HEK293 (cell line): ENCODE measurements at regions not wholly inside any gene's neighbourhood (a gene's known extent, or its start where the extent isn't known, plus 50 kb on each side); places are given as distances from the start of the nearest gene placed in this dataset.

Source experiments
- KLF9 ChIP-seq: fragments of 450-650 bp; formaldehyde crosslinking; IDR thresholded peaks from 2 replicates; pipeline ENCODE4 v1.5.1; 2016; ENCODE audit warnings: missing biosample characterization, missing genetic modification characterization, low read depth
- TF ChIP-seq, protein P1 (sequence below): fragments of 450-650 bp; formaldehyde crosslinking; IDR thresholded peaks from 2 replicates; pipeline ENCODE4 v1.5.1; 2016; ENCODE audit warnings: missing biosample characterization, missing genetic modification characterization

DNA sequence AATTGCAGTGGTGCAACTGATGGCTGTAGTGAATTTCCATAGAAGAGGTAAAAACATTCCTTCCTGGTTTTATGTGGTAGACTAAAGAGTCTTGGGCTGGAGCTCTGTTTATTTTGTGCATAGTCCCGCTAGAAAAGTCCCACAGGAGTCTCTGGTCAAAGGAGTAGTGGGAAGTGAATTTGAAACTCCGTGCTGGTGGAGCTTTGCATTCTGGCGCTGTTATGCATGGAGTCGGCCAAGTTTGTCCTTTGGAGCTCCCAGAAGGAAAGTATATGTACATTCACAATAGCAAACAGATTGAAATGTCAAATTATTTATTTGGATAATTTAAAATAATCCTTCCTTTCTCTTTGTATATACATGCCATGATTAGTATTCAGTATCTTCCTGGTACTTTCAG is 296.5 kb downstream of the LMO7 start:
- TF ChIP-seq, protein P1, sequence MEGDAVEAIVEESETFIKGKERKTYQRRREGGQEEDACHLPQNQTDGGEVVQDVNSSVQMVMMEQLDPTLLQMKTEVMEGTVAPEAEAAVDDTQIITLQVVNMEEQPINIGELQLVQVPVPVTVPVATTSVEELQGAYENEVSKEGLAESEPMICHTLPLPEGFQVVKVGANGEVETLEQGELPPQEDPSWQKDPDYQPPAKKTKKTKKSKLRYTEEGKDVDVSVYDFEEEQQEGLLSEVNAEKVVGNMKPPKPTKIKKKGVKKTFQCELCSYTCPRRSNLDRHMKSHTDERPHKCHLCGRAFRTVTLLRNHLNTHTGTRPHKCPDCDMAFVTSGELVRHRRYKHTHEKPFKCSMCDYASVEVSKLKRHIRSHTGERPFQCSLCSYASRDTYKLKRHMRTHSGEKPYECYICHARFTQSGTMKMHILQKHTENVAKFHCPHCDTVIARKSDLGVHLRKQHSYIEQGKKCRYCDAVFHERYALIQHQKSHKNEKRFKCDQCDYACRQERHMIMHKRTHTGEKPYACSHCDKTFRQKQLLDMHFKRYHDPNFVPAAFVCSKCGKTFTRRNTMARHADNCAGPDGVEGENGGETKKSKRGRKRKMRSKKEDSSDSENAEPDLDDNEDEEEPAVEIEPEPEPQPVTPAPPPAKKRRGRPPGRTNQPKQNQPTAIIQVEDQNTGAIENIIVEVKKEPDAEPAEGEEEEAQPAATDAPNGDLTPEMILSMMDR: no peak
- no peak for TF ChIP-seq KLF9 (tag by site-specific recombination)
